ENCODE measurements at regions not wholly inside any gene's neighbourhood (a gene's known extent, or its start where the extent isn't known, plus 50 kb on each side); places are given as distances from the start of the nearest gene placed in this dataset.

- no peaks in the 10 kb centered on the region for H3K36me3 ChIP-seq (ENCODE audit: low read depth)
- no peaks in the 10 kb centered on the region for H3K79me2 ChIP-seq (ENCODE audit: insufficient read depth)
- H3K27me3 ChIP-seq (replicated peaks; ENCODE audit: insufficient read depth) = no peaks in the 10 kb centered on the region
- WGBS, 2 experiments (ENCODE audit: low coverage in 1 of 2, low lambda C conversion rate in 2 of 2, missing lambda C conversion rate in 2 of 2) = 85 to 89% methylated on average over 6 of the region's 6 CpGs
- H3K9me2 ChIP-seq (ENCODE audit: insufficient read depth) = no peaks in the 10 kb centered on the region
- no peak overlapping the region for H3K4me3 ChIP-seq
- H3K4me1 ChIP-seq (ENCODE audit: insufficient read depth) = peaks cover 9% of the 10 kb centered on the region
- TF ChIP-seq EZH2phosphoT487 (IDR thresholded peaks at IDR 0.05; ENCODE audit: insufficient read depth, low read depth) = no peak
- no peak for TF ChIP-seq EZH2 (IDR thresholded peaks at IDR 0.05; ENCODE audit: insufficient read depth, poor library complexity, severe bottlenecking)
- in situ Hi-C loops (cut with MboI) = no loop called here
- H3F3A ChIP-seq (ENCODE audit: insufficient read depth) = peaks cover 3% of the 10 kb centered on the region
- no peaks in the 10 kb centered on the region for H3K9me3 ChIP-seq (ENCODE audit: low read depth)
- no peaks in the 10 kb centered on the region for H4K20me1 ChIP-seq (ENCODE audit: insufficient read depth)
- H3K27ac ChIP-seq = no peak overlapping the region
- H2AFZ ChIP-seq = no peak overlapping the region
- no peak overlapping the region for H3K4me2 ChIP-seq (ENCODE audit: unreplicated experiment)
- DNase-seq = no peak
- H3K9ac ChIP-seq = no peak overlapping the region
These were observed 101.8 kb downstream of the ALDH8A1 start for GRCh38 chr6:134848076-134848475.

- no peaks in the 10 kb centered on the region for H3F3A ChIP-seq (ENCODE audit: insufficient read depth)
- no peaks in the 10 kb centered on the region for H3K9me2 ChIP-seq (ENCODE audit: insufficient read depth)
- H3K4me2 ChIP-seq (ENCODE audit: unreplicated experiment) = no peak overlapping the region
- H3K4me3 ChIP-seq = no peak overlapping the region
- TF ChIP-seq EZH2 (IDR thresholded peaks at IDR 0.05; ENCODE audit: insufficient read depth, poor library complexity, severe bottlenecking) (no peak), EZH2phosphoT487 (IDR thresholded peaks at IDR 0.05; ENCODE audit: insufficient read depth, low read depth) (no peak)
- WGBS, 2 experiments (ENCODE audit: low coverage in 1 of 2, low lambda C conversion rate in 2 of 2, missing lambda C conversion rate in 2 of 2) = 85 to 86% methylated on average over 3 of the region's 3 CpGs
- no peaks in the 10 kb centered on the region for H4K20me1 ChIP-seq (ENCODE audit: insufficient read depth)
- H3K4me1 ChIP-seq (ENCODE audit: insufficient read depth) = no peaks in the 10 kb centered on the region
- H3K9ac ChIP-seq = no peak overlapping the region
- H2AFZ ChIP-seq = no peak overlapping the region
- no peak overlapping the region for H3K27ac ChIP-seq
- H3K79me2 ChIP-seq (ENCODE audit: insufficient read depth) = no peaks in the 10 kb centered on the region
- H3K9me3 ChIP-seq (ENCODE audit: low read depth) = no peaks in the 10 kb centered on the region
- H3K36me3 ChIP-seq (ENCODE audit: low read depth) = no peaks in the 10 kb centered on the region
- no peak for DNase-seq
- H3K27me3 ChIP-seq (replicated peaks; ENCODE audit: insufficient read depth) = no peaks in the 10 kb centered on the region
- in situ Hi-C loops (cut with MboI) = no loop called here
These were observed 103.0 kb downstream of the ALDH8A1 start for GRCh38 chr6:134846865-134847264.

DNA sequence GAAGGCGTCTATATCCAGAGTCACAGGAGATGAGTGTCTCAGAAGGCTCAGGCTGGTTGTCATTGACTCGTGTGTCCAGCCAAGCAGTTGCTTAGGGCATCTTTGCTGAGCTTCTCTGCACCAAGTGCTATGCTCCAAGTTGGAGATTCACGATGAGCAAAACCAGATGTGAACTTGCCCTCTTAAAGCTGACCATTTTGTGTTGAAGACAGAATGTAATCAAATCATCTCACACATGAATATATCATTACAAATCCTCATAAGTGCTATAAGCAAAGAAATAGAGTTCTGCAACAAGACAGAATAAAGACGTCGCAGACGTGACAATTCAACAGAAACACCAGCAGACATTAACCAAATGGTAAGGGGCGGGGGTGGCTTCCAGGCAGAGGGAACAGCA is 103.9 kb downstream of the ALDH8A1 start:
- H3K9me2 ChIP-seq (ENCODE audit: insufficient read depth) = no peaks in the 10 kb centered on the region
- no peaks in the 10 kb centered on the region for H4K20me1 ChIP-seq (ENCODE audit: insufficient read depth)
- no peak for DNase-seq
- no peaks in the 10 kb centered on the region for H3F3A ChIP-seq (ENCODE audit: insufficient read depth)
- WGBS, 2 experiments (ENCODE audit: low coverage in 1 of 2, low lambda C conversion rate in 2 of 2, missing lambda C conversion rate in 2 of 2) = 84 to 86% methylated on average over 7 of the region's 7 CpGs
- H3K79me2 ChIP-seq (ENCODE audit: insufficient read depth) = no peaks in the 10 kb centered on the region
- no peak overlapping the region for H3K9ac ChIP-seq
- no peak overlapping the region for H3K27ac ChIP-seq
- H3K27me3 ChIP-seq (replicated peaks; ENCODE audit: insufficient read depth) = no peaks in the 10 kb centered on the region
- H2AFZ ChIP-seq = no peak overlapping the region
- in situ Hi-C loops (cut with MboI) = no loop called here
- no peaks in the 10 kb centered on the region for H3K4me1 ChIP-seq (ENCODE audit: insufficient read depth)
- H3K4me3 ChIP-seq = no peak overlapping the region
- H3K36me3 ChIP-seq (ENCODE audit: low read depth) = no peaks in the 10 kb centered on the region
- no peak for TF ChIP-seq EZH2phosphoT487 (IDR thresholded peaks at IDR 0.05; ENCODE audit: insufficient read depth, low read depth)
- TF ChIP-seq EZH2 (IDR thresholded peaks at IDR 0.05; ENCODE audit: insufficient read depth, poor library complexity, severe bottlenecking) = no peak
- no peak overlapping the region for H3K4me2 ChIP-seq (ENCODE audit: unreplicated experiment)
- no peaks in the 10 kb centered on the region for H3K9me3 ChIP-seq (ENCODE audit: low read depth)

DNA sequence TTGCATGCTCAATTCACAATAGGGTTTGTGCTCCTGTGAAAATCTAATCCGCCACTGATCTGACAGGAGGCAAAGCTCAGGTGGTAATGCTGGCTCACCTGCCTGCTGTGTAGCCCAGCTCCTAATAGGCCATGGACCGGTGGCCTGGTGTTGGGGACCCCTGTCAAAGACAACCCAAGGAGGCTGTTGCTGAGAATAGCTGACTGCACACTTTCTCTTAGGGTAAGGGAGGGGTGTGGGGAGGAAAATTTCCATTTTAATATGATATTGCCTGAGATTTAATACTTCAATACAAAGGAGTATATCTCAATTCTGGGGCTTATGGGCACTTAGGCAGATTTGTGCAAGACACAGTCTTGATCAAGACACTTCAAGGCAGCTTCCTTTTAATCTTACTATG is 105.8 kb downstream of the ALDH8A1 start:
- H3K9me3 ChIP-seq (ENCODE audit: low read depth) = no peaks in the 10 kb centered on the region
- TF ChIP-seq EZH2 (IDR thresholded peaks at IDR 0.05; ENCODE audit: insufficient read depth, poor library complexity, severe bottlenecking) = no peak
- TF ChIP-seq EZH2phosphoT487 (IDR thresholded peaks at IDR 0.05; ENCODE audit: insufficient read depth, low read depth) = no peak
- in situ Hi-C loops (cut with MboI) = no loop called here

More for the DNA sequence above, 105.8 kb downstream of the ALDH8A1 start:
- H3K4me2 ChIP-seq (ENCODE audit: unreplicated experiment) = no peak overlapping the region
- H2AFZ ChIP-seq = no peak overlapping the region
- WGBS, 2 experiments (ENCODE audit: low coverage in 1 of 2, low lambda C conversion rate in 2 of 2, missing lambda C conversion rate in 2 of 2) = 89 to 92% methylated on average over 2 of the region's 2 CpGs
- H4K20me1 ChIP-seq (ENCODE audit: insufficient read depth) = no peaks in the 10 kb centered on the region
- no peaks in the 10 kb centered on the region for H3K79me2 ChIP-seq (ENCODE audit: insufficient read depth)
- no peaks in the 10 kb centered on the region for H3K9me2 ChIP-seq (ENCODE audit: insufficient read depth)
- H3K27me3 ChIP-seq (replicated peaks; ENCODE audit: insufficient read depth) = no peaks in the 10 kb centered on the region
- no peak for DNase-seq
- no peaks in the 10 kb centered on the region for H3K4me1 ChIP-seq (ENCODE audit: insufficient read depth)
- H3F3A ChIP-seq (ENCODE audit: insufficient read depth) = no peaks in the 10 kb centered on the region
- H3K9ac ChIP-seq = no peak overlapping the region
- H3K27ac ChIP-seq = no peak overlapping the region
- H3K36me3 ChIP-seq (ENCODE audit: low read depth) = no peaks in the 10 kb centered on the region
- H3K4me3 ChIP-seq = no peak overlapping the region
